ENCODE measurements at regions not wholly inside any gene's neighbourhood (a gene's known extent, or its start where the extent isn't known, plus 50 kb on each side); places are given as distances from the start of the nearest gene placed in this dataset.

DNA sequence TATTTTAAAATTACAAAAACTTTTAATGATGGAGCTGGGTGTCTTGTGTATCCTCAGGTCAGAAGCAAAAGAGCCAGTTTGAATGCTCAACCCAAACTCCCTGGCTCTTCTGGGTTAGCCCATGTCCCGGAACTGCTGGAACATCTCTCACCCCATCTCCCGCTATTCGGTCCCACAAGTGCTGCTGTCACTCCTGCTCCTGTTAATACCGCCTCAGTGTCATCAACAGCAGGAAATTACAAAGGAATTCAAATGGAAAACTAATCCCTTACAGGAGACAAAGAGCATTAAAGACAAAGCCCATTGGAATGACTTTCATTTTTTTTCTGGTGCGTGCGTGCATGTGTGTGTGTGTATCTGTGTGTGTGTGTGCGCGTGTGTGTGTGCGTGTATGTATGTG is 112.0 kb upstream of the C7orf33 start:
- Histone ChIP-seq H3K79me2 (replicated peaks; ENCODE audit: insufficient read depth) (no peaks in the 10 kb centered on the region), H3K27ac (ENCODE audit: low read depth) (0 out of 2 replicates have a peak overlapping the region, but pooled peaks have one; percentile 39), H3F3A (replicated peaks; ENCODE audit: low read depth) (no peaks in the 10 kb centered on the region), H3K27me3 (ENCODE audit: insufficient read depth) (no peaks in the 10 kb centered on the region), H3K4me2 (peak overlapping the region; percentile 55; the same call in 1 of the 2 replicates), H3K4me1 (ENCODE audit: insufficient read depth) (peaks cover 17% of the 10 kb centered on the region), H2AFZ (no peak overlapping the region), H3K9me2 (ENCODE audit: insufficient read depth) (no peaks in the 10 kb centered on the region; the same call in 1 of the 2 replicates), H3K36me3 (ENCODE audit: insufficient read depth) (no peaks in the 10 kb centered on the region), H3K4me3 (no peak overlapping the region), H4K20me1 (replicated peaks; ENCODE audit: insufficient read depth) (no peaks in the 10 kb centered on the region)
- Mint-ChIP-seq H3K36me3 (ENCODE audit: low read depth) (no peaks in the 10 kb centered on the region), H3K27ac (peak overlapping the region; percentile 92), H3K9me3 (no peaks in the 10 kb centered on the region; the same call in 2 of the 3 replicates), H3K4me3 (no peak overlapping the region), H3K4me1 (peaks cover 12% of the 10 kb centered on the region), H3K27me3 (ENCODE audit: insufficient read depth, low read depth, poor library complexity) (no peaks in the 10 kb centered on the region)
- peak; percentile 72 for ATAC-seq
- DNase-seq (ENCODE audit: low spot score) = peak; percentile 49
- TF ChIP-seq ETS1 (IDR thresholded peaks at IDR 0.05) (no peak), EZH2phosphoT487 (IDR thresholded peaks at IDR 0.05; ENCODE audit: unreplicated experiment) (no peak), JUNB (IDR thresholded peaks at IDR 0.05; ENCODE audit: unreplicated experiment) (no peak), EZH2 (IDR thresholded peaks at IDR 0.05; ENCODE audit: low read depth, unreplicated experiment) (no peak), CTCF (conservative IDR thresholded peaks at IDR 0.05; ENCODE audit: low read depth in 2 of 2) (no peak), ZNF331 (CRISPR knock-in tag; IDR thresholded peaks at IDR 0.05; ENCODE audit: low read depth) (no peak), NANOG (IDR thresholded peaks at IDR 0.05; ENCODE audit: borderline replicate concordance) (no peak), STAT1 (IDR thresholded peaks at IDR 0.05; ENCODE audit: unreplicated experiment) (no peak)
- TF ChIP-seq, protein P1, sequence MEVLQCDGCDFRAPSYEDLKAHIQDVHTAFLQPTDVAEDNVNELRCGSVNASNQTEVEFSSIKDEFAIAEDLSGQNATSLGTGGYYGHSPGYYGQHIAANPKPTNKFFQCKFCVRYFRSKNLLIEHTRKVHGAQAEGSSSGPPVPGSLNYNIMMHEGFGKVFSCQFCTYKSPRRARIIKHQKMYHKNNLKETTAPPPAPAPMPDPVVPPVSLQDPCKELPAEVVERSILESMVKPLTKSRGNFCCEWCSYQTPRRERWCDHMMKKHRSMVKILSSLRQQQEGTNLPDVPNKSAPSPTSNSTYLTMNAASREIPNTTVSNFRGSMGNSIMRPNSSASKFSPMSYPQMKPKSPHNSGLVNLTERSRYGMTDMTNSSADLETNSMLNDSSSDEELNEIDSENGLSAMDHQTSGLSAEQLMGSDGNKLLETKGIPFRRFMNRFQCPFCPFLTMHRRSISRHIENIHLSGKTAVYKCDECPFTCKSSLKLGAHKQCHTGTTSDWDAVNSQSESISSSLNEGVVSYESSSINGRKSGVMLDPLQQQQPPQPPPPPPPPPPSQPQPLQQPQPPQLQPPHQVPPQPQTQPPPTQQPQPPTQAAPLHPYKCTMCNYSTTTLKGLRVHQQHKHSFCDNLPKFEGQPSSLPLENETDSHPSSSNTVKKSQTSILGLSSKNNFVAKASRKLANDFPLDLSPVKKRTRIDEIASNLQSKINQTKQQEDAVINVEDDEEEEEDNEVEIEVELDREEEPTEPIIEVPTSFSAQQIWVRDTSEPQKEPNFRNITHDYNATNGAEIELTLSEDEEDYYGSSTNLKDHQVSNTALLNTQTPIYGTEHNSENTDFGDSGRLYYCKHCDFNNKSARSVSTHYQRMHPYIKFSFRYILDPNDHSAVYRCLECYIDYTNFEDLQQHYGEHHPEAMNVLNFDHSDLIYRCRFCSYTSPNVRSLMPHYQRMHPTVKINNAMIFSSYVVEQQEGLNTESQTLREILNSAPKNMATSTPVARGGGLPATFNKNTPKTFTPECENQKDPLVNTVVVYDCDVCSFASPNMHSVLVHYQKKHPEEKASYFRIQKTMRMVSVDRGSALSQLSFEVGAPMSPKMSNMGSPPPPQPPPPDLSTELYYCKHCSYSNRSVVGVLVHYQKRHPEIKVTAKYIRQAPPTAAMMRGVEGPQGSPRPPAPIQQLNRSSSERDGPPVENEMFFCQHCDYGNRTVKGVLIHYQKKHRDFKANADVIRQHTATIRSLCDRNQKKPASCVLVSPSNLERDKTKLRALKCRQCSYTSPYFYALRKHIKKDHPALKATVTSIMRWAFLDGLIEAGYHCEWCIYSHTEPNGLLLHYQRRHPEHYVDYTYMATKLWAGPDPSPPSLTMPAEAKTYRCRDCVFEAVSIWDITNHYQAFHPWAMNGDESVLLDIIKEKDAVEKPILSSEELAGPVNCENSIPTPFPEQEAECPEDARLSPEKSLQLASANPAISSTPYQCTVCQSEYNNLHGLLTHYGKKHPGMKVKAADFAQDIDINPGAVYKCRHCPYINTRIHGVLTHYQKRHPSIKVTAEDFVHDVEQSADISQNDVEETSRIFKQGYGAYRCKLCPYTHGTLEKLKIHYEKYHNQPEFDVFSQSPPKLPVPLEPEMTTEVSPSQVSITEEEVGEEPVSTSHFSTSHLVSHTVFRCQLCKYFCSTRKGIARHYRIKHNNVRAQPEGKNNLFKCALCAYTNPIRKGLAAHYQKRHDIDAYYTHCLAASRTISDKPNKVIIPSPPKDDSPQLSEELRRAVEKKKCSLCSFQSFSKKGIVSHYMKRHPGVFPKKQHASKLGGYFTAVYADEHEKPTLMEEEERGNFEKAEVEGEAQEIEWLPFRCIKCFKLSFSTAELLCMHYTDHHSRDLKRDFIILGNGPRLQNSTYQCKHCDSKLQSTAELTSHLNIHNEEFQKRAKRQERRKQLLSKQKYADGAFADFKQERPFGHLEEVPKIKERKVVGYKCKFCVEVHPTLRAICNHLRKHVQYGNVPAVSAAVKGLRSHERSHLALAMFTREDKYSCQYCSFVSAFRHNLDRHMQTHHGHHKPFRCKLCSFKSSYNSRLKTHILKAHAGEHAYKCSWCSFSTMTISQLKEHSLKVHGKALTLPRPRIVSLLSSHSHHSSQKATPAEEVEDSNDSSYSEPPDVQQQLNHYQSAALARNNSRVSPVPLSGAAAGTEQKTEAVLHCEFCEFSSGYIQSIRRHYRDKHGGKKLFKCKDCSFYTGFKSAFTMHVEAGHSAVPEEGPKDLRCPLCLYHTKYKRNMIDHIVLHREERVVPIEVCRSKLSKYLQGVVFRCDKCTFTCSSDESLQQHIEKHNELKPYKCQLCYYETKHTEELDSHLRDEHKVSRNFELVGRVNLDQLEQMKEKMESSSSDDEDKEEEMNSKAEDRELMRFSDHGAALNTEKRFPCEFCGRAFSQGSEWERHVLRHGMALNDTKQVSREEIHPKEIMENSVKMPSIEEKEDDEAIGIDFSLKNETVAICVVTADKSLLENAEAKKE (CRISPR knock-in tag; IDR thresholded peaks at IDR 0.05) = no peak
